Peyer's patch (tissue), 4 donors: ENCODE measurements at regions not wholly inside any gene's neighbourhood (a gene's known extent, or its start where the extent isn't known, plus 50 kb on each side); places are given as distances from the start of the nearest gene placed in this dataset.

ENCODE experiments used
- DNase-seq, 3 donors: peaks; one replicate each; pipeline ENCODE4 v3.0.0-alpha.2; 2017 to 2019
- H3K27ac ChIP-seq, 4 donors: fragments of 200-600 bp; sonication (generic); one replicate each; pipeline ENCODE4 v1.5.1; 2016 to 2019
- H3K27me3 ChIP-seq, 2 donors: fragments of 200-600 bp; sonication (generic); one replicate each; pipeline ENCODE4 v1.5.1; 2019
- H3K36me3 ChIP-seq, 3 donors: fragments of 200-600 bp; sonication (generic); one replicate each; pipeline ENCODE4 v1.5.1; 2016 to 2019
- H3K4me1 ChIP-seq, 4 donors: fragments of 200-600 bp; sonication (generic); one replicate each; pipeline ENCODE4 v1.5.1; 2016 to 2019
- H3K4me3 ChIP-seq, 4 donors: fragments of 200-600 bp; sonication (generic); 1 replicate in 3 of 4; 2 replicates in 1 of 4; pipeline ENCODE4 v1.5.1; 2016 to 2019; ENCODE audit warnings: mild to moderate bottlenecking in 1 of 4
- H3K9me3 ChIP-seq, 4 donors: fragments of 200-600 bp; sonication (generic); one replicate each; pipeline ENCODE4 v1.5.1; 2016 to 2019; ENCODE audit warnings: mild to moderate bottlenecking in 1 of 4
- POLR2A ChIP-seq, 2 donors: fragments of 450-650 bp; IDR thresholded peaks; one replicate each; pipeline ENCODE4 v1.5.1; 2017; ENCODE audit warnings: antibody characterized with exemption in 2 of 2, mild to moderate bottlenecking in 2 of 2, moderate library complexity in 2 of 2
- TF ChIP-seq, protein P1 (sequence below), 6 experiments: fragments of 450-650 bp in 4 of 6; fragments of 200-600 bp in 2 of 6; sonication (generic) in 1 of 6; IDR thresholded peaks; one replicate each; pipeline ENCODE4 v1.5.1; 2017 to 2019; ENCODE audit warnings: antibody characterized with exemption in 6 of 6, mild to moderate bottlenecking in 3 of 6, moderate library complexity in 1 of 6

DNA sequence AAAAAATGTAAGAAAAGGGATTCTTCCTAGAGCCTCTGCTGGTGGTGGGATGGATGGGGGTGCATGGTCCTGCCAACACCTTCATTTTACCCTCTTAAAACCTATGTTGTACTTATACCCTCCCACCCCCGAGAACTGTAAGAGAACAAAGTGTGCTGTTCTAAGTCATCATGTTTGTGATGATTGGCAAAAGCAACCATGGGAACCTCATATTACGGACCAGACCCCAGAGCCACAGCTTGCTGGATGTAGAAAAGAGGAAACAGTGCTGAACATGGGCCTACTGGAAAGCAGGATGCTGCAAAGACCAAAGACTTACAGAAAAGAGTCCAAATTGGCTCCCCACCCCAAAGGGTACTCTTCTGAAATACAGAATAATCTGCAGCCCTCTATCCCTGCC, 311.2 kb downstream of the DUSP6 start:
- no peak for DNase-seq
- H3K27ac ChIP-seq: no peak overlapping the region
- peaks cover 0 to 6% (median 0%) of the 10 kb centered on the region in 4 donors for H3K4me1 ChIP-seq
- H3K9me3 ChIP-seq: no peaks in the 10 kb centered on the region
- no peaks in the 10 kb centered on the region for H3K27me3 ChIP-seq
- no peaks in the 10 kb centered on the region for H3K36me3 ChIP-seq
- H3K4me3 ChIP-seq: no peak overlapping the region
- no peak for TF ChIP-seq POLR2A (IDR thresholded peaks at IDR 0.05)
- TF ChIP-seq, protein P1, sequence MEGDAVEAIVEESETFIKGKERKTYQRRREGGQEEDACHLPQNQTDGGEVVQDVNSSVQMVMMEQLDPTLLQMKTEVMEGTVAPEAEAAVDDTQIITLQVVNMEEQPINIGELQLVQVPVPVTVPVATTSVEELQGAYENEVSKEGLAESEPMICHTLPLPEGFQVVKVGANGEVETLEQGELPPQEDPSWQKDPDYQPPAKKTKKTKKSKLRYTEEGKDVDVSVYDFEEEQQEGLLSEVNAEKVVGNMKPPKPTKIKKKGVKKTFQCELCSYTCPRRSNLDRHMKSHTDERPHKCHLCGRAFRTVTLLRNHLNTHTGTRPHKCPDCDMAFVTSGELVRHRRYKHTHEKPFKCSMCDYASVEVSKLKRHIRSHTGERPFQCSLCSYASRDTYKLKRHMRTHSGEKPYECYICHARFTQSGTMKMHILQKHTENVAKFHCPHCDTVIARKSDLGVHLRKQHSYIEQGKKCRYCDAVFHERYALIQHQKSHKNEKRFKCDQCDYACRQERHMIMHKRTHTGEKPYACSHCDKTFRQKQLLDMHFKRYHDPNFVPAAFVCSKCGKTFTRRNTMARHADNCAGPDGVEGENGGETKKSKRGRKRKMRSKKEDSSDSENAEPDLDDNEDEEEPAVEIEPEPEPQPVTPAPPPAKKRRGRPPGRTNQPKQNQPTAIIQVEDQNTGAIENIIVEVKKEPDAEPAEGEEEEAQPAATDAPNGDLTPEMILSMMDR (IDR thresholded peaks at IDR 0.05): no peak

DNA sequence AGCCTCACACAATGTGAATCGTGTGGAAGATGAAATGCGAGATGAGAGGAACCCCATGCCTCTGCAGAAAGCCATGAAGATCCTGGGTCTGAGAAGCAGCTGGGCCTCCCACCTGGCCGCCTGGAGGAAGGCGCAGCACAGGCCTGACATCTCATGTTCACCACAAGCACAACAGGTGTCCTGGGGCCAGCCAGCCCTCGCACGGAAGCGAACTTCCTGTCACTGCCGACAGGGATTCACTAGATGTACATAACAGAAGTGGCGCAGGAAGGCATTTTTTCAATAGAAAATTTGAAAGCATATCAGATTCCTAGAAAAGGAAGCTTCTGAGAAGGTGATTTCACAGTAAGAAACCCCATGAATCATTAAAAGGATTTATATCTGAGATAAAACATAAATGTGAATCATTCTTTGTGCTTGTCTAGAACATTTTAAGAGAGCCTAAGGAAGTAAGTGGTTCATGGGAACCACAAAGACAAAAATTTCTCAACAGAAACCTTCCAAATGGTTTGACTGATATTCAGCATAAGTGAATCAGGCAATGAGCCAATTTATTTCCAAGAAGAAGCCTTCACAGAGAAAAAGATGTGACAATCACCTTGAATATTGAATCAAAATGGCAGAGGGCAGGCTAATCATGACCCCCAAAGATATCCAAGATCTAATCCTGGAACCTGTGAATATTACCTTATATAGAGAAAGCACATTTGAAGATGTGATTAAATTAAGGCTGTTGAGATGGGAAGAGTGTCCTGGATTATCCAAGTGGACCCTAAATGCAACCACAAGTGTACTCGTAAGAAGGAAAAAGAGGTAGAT, 311.9 kb downstream of the DUSP6 start:
- peaks cover 0 to 6% (median 0%) of the 10 kb centered on the region in 4 donors for H3K4me1 ChIP-seq
- H3K9me3 ChIP-seq: no peaks in the 10 kb centered on the region
- no peaks in the 10 kb centered on the region for H3K27me3 ChIP-seq
- no peaks in the 10 kb centered on the region for H3K36me3 ChIP-seq
- peak overlapping the region in 1 of 4 donors; percentile 28 for H3K27ac ChIP-seq
- no peak overlapping the region for H3K4me3 ChIP-seq
- DNase-seq: peak in 2 of 3 donors; percentile 78 to 86
- TF ChIP-seq, protein P1 (IDR thresholded peaks at IDR 0.05): peak in 3 of 6 experiments; percentile 9 to 20 (median 10)
- no peak for TF ChIP-seq POLR2A (IDR thresholded peaks at IDR 0.05)

DNA sequence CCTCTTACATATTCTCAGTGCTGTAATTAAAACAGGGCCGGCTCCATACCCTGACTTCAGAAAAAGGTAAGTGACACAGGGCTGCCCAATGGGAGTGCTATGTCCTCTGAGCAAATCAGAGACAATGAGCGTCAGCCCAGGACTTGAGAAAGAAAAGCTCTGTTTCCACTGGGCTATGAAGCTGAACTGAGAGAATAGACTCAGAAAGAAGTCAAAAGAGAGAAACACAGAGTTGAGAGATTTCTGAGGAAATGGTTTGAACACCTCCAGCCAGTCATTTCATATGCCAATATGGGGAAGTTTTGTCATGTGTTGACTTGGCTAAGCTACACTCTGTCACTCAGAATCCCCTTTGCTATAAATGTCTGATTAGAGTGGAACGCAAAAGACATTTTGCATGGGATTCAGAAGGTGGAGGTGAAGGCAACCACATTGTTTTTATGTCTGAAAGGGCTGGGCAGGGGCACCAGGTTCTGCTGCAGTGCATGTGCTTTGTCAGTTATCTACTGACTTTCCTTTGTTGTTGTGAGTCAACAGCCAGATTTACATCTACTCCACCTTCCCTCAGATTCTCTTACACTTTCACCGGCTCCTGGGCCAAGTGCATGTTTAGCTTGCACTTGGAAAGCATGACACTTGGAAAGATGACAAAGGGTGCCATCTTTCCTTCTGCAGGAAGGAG, 313.3 kb downstream of the DUSP6 start:
- Histone ChIP-seq H3K4me1 (peaks cover 0 to 6% (median 0%) of the 10 kb centered on the region in 4 donors), H3K9me3 (no peaks in the 10 kb centered on the region), H3K27ac (no peak overlapping the region), H3K36me3 (no peaks in the 10 kb centered on the region), H3K27me3 (no peaks in the 10 kb centered on the region), H3K4me3 (no peak overlapping the region)
- no peak for TF ChIP-seq POLR2A (IDR thresholded peaks at IDR 0.05)
- TF ChIP-seq, protein P1 (IDR thresholded peaks at IDR 0.05): no peak
- DNase-seq: no peak

DNA sequence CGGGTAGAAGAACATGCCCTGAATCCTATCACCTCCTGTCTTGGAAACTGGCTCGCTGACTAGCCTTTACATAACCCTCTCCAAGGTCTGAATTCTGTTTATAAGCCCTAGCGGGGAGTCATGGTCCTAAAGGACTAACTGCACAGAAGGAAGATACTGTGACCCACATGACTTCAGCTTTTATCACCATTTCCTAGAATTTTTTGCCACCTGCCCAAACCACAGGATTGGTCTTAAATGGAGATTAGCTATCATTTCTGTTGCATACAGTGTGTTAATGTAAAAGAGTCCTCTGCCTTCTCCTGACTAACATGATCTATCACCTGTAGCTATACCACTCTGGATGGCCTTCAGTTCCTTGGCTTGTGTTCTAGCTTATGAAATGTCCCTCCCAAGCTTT, 319.2 kb downstream of the DUSP6 start:
- no peak for DNase-seq
- H3K36me3 ChIP-seq: no peaks in the 10 kb centered on the region
- no peak overlapping the region for H3K4me3 ChIP-seq
- no peaks in the 10 kb centered on the region for H3K27me3 ChIP-seq
- TF ChIP-seq POLR2A (IDR thresholded peaks at IDR 0.05): no peak
- TF ChIP-seq, protein P1 (IDR thresholded peaks at IDR 0.05): no peak
- H3K9me3 ChIP-seq: no peaks in the 10 kb centered on the region
- no peaks in the 10 kb centered on the region for H3K4me1 ChIP-seq
- H3K27ac ChIP-seq: no peak overlapping the region

DNA sequence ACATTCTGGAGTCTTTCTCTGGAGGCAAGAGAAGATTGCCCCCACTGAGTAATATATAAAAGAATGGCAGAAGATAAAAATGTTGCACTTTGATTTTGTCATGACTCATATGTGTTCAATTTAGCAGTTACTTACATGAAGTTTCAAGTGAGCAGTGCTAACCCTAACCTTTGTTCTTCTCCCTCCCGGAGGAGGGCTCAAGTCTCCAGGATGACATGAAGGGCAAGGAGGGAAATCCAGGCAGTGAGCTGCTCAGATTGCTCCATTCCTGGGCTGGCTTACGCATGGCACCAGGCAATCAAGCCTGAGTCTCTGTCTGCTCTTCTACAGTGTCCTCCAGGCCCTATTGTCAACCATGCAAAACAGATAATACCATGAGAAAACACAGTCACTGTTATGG, 322.3 kb downstream of the DUSP6 start:
- TF ChIP-seq, protein P1 (IDR thresholded peaks at IDR 0.05): no peak
- no peak for TF ChIP-seq POLR2A (IDR thresholded peaks at IDR 0.05)
- no peaks in the 10 kb centered on the region for H3K9me3 ChIP-seq
- no peaks in the 10 kb centered on the region for H3K4me1 ChIP-seq
- no peaks in the 10 kb centered on the region for H3K36me3 ChIP-seq
- DNase-seq: peak in 1 of 3 donors; percentile 59
- H3K27me3 ChIP-seq: no peaks in the 10 kb centered on the region
- H3K4me3 ChIP-seq: no peak overlapping the region
- H3K27ac ChIP-seq: peak overlapping the region in 1 of 4 donors; percentile 28
